H9 (cell line): ENCODE measurements at regions not wholly inside any gene's neighbourhood (a gene's known extent, or its start where the extent isn't known, plus 50 kb on each side); places are given as distances from the start of the nearest gene placed in this dataset.

Source experiments
- DNase-seq: peaks from one replicate; pipeline ENCODE4 v3.0.0-alpha.2; 2017
- H2AFZ ChIP-seq: one replicate; pipeline ENCODE4 v1.6.1; 2013; ENCODE audit warnings: mild to moderate bottlenecking, low read length, control low read depth, moderate library complexity
- H2AK5ac ChIP-seq: 2 replicates; pipeline ENCODE4 v1.6.1; 2013; ENCODE audit warnings: low read length, control low read depth, mixed read lengths; ENCODE audit not compliant: insufficient read length
- H2BK120ac ChIP-seq: one replicate; pipeline ENCODE4 v1.6.1; 2013; ENCODE audit warnings: low read depth, mild to moderate bottlenecking, low read length, control low read depth, inconsistent platforms; ENCODE audit not compliant: poor library complexity, severe bottlenecking
- H2BK12ac ChIP-seq: 2 replicates; pipeline ENCODE4 v1.6.1; 2013; ENCODE audit warnings: low read length, control low read depth, mixed read lengths, low read depth; ENCODE audit not compliant: insufficient read length
- H2BK15ac ChIP-seq: 2 replicates; pipeline ENCODE4 v1.6.1; 2013; ENCODE audit warnings: low read depth, low read length, control low read depth
- H2BK20ac ChIP-seq: one replicate; pipeline ENCODE4 v1.6.1; 2013; ENCODE audit warnings: low read depth, mild to moderate bottlenecking, low read length, control low read depth, inconsistent platforms; ENCODE audit not compliant: poor library complexity, severe bottlenecking
- H2BK5ac ChIP-seq: 2 replicates; pipeline ENCODE4 v1.6.1; 2013; ENCODE audit warnings: low read length, control low read depth, mixed read lengths; ENCODE audit not compliant: insufficient read length
- H3K14ac ChIP-seq: 2 replicates; pipeline ENCODE4 v1.6.1; 2013; ENCODE audit warnings: low read length, control low read depth; ENCODE audit not compliant: insufficient read depth
- H3K18ac ChIP-seq: 2 replicates; pipeline ENCODE4 v1.6.1; 2013; ENCODE audit warnings: low read depth, mild to moderate bottlenecking, mixed read lengths, low read length, control low read depth; ENCODE audit not compliant: insufficient read length
- H3K23ac ChIP-seq: 2 replicates; pipeline ENCODE4 v1.6.1; 2013; ENCODE audit warnings: low read length, control low read depth, mixed read lengths, low read depth; ENCODE audit not compliant: insufficient read length
- H3K23me2 ChIP-seq: 2 replicates; pipeline ENCODE4 v1.6.1; 2013; ENCODE audit warnings: low read depth, mild to moderate bottlenecking, mixed read lengths, low read length, control low read depth; ENCODE audit not compliant: insufficient read length, poor library complexity, severe bottlenecking
- H3K27ac ChIP-seq: 2 replicates; pipeline ENCODE4 v1.5.1; 2013; ENCODE audit warnings: low read length, control low read depth, mixed read lengths, low read depth; ENCODE audit not compliant: insufficient read length
- H3K27me3 ChIP-seq: 2 replicates; pipeline ENCODE4 v1.6.1; 2013; ENCODE audit warnings: low read length, control low read depth, inconsistent platforms; ENCODE audit not compliant: insufficient read depth
- H3K4ac ChIP-seq: 2 replicates; pipeline ENCODE4 v1.6.1; 2013; ENCODE audit warnings: low read depth, mild to moderate bottlenecking, control low read depth, inconsistent platforms, low read length, moderate library complexity
- H3K4me1 ChIP-seq: 2 replicates; pipeline ENCODE4 v1.6.1; 2013; ENCODE audit warnings: low read length, control low read depth, inconsistent platforms; ENCODE audit not compliant: insufficient read depth
- H3K4me2 ChIP-seq: 2 replicates; pipeline ENCODE4 v1.6.1; 2013; ENCODE audit warnings: low read length, control low read depth, mixed read lengths; ENCODE audit not compliant: insufficient read length, insufficient read depth
- H3K56ac ChIP-seq: 2 replicates; pipeline ENCODE4 v1.6.1; 2013; ENCODE audit warnings: low read depth, mild to moderate bottlenecking, mixed read lengths, low read length, control low read depth; ENCODE audit not compliant: insufficient read length
- H3K79me1 ChIP-seq: 2 replicates; pipeline ENCODE4 v1.6.1; 2013; ENCODE audit warnings: low read depth, mild to moderate bottlenecking, moderate library complexity, low read length, control low read depth, inconsistent platforms; ENCODE audit not compliant: insufficient read depth, poor library complexity, severe bottlenecking
- H3K79me2 ChIP-seq: 2 replicates; pipeline ENCODE4 v1.6.1; 2013; ENCODE audit warnings: low read length, control low read depth, inconsistent platforms; ENCODE audit not compliant: insufficient read depth
- H3K9ac ChIP-seq: 2 replicates; pipeline ENCODE4 v1.6.1; 2013; ENCODE audit warnings: low read length, control low read depth, mixed read lengths; ENCODE audit not compliant: insufficient read length; ENCODE audit errors: extremely low read depth
- H3K9me3 ChIP-seq: one replicate; pipeline ENCODE4 v1.6.1; 2013; ENCODE audit warnings: low read depth, low read length, inconsistent platforms; ENCODE audit not compliant: control insufficient read depth
- H3T11ph ChIP-seq: one replicate; pipeline ENCODE4 v1.6.1; 2013; ENCODE audit warnings: mild to moderate bottlenecking, low read length, control low read depth, inconsistent platforms
- H4K20me1 ChIP-seq: one replicate; pipeline ENCODE4 v1.6.1; 2013; ENCODE audit not compliant: control insufficient read depth, insufficient read length, insufficient read depth
- H4K5ac ChIP-seq: 2 replicates; pipeline ENCODE4 v1.6.1; 2013; ENCODE audit warnings: low read depth, mild to moderate bottlenecking, mixed read lengths, low read length, control low read depth; ENCODE audit not compliant: insufficient read length
- H4K8ac ChIP-seq: replicated peaks from 2 replicates; pipeline ENCODE4 v1.6.1; 2013; ENCODE audit warnings: low read length, control low read depth, mixed read lengths, low read depth; ENCODE audit not compliant: insufficient read length
- H4K91ac ChIP-seq: 2 replicates; pipeline ENCODE4 v1.6.1; 2013; ENCODE audit warnings: low read depth, mild to moderate bottlenecking, moderate library complexity, mixed read lengths, low read length, control low read depth; ENCODE audit not compliant: insufficient read length
- H3K27ac Mint-ChIP-seq, 3 experiments: 2 replicates in 2 of 3; 3 replicates in 1 of 3; pipeline ENCODE4 v1.8.0; 2020 to 2021; ENCODE audit warnings: mixed read lengths in 3 of 3, mild to moderate bottlenecking in 1 of 3, moderate library complexity in 1 of 3
- H3K27me3 Mint-ChIP-seq: 2 replicates; pipeline ENCODE4 v1.8.0; 2021; ENCODE audit warnings: low read depth, mild to moderate bottlenecking, moderate library complexity, mixed read lengths
- H3K36me3 Mint-ChIP-seq, 3 experiments: 2 replicates in 2 of 3; 3 replicates in 1 of 3; pipeline ENCODE4 v1.8.0; 2020 to 2021; ENCODE audit warnings: low read depth in 3 of 3, mixed read lengths in 3 of 3; ENCODE audit not compliant: insufficient read depth in 1 of 3
- H3K4me1 Mint-ChIP-seq, 2 experiments: 2 replicates each; pipeline ENCODE4 v1.8.0; 2020; ENCODE audit warnings: mixed read lengths in 2 of 2
- H3K4me3 Mint-ChIP-seq, 2 experiments: 2 replicates in 1 of 2; 3 replicates in 1 of 2; pipeline ENCODE4 v1.8.0; 2020 to 2021; ENCODE audit warnings: mild to moderate bottlenecking in 2 of 2, mixed read lengths in 2 of 2, moderate library complexity in 1 of 2
- H3K9me3 Mint-ChIP-seq, 2 experiments: 2 replicates in 1 of 2; 3 replicates in 1 of 2; pipeline ENCODE4 v1.8.0; 2020; ENCODE audit warnings: mild to moderate bottlenecking in 2 of 2, mixed read lengths in 2 of 2, moderate library complexity in 1 of 2
- CTCF ChIP-seq: fragments of 200-600 bp; sonication (generic); conservative IDR thresholded peaks from 3 replicates; pipeline ENCODE4 v1.8.0; 2021; ENCODE audit warnings: antibody characterized with exemption, mild to moderate bottlenecking
- WGBS: extraction: QIAGEN DNeasy Blood & Tissue Kit; methylation state at CpG from one replicate; pipeline ENCODE4 v1.1.7; 2013; ENCODE audit warnings: missing lambda C conversion rate, low lambda C conversion rate, mixed read lengths; ENCODE audit not compliant: insufficient read length; ENCODE audit errors: extremely low coverage; 5-methylcytosine and 5-hydroxymethylcytosine counted together

- H2BK12ac ChIP-seq = no peak overlapping the region
- Mint-ChIP-seq H3K4me3 (no peak overlapping the region), H3K36me3 (no peaks in the 10 kb centered on the region), H3K27ac (no peak overlapping the region), H3K27me3 (peaks cover 12% of the 10 kb centered on the region), H3K9me3 (no peaks in the 10 kb centered on the region), H3K4me1 (0 out of 4 replicates have a peak, but pooled peaks cover 0 to 2% of the 10 kb centered on the region in 2 experiments)
- TF ChIP-seq CTCF = no peak
- H3K27me3 ChIP-seq = no peaks in the 10 kb centered on the region; the same call in 1 of the 2 replicates
- H4K5ac ChIP-seq = no peak overlapping the region
- no peak overlapping the region for H3K23ac ChIP-seq
- H3K79me2 ChIP-seq = no peaks in the 10 kb centered on the region
- H3T11ph ChIP-seq = no peak overlapping the region
- H2BK5ac ChIP-seq = no peak overlapping the region
- H3K27ac ChIP-seq = no peak overlapping the region
- no peak overlapping the region for H3K56ac ChIP-seq
- no peak overlapping the region for H2BK20ac ChIP-seq
- no peaks in the 10 kb centered on the region for H3K9me3 ChIP-seq
- no CpG with 5 or more reads among the region's 5 CpGs for WGBS
- H4K8ac ChIP-seq = no peak overlapping the region
- H2AFZ ChIP-seq = no peak overlapping the region
- H2BK15ac ChIP-seq = no peak overlapping the region
- no peak for DNase-seq
- no peaks in the 10 kb centered on the region for H3K79me1 ChIP-seq
- H3K14ac ChIP-seq = no peak overlapping the region; the same call in 1 of the 2 replicates
- H3K9ac ChIP-seq = no peak overlapping the region
- no peaks in the 10 kb centered on the region for H3K4me1 ChIP-seq
- H3K18ac ChIP-seq = no peak overlapping the region
- H2BK120ac ChIP-seq = no peak overlapping the region
- no peak overlapping the region for H2AK5ac ChIP-seq
- H3K4ac ChIP-seq = no peak overlapping the region
- no peak overlapping the region for H3K4me2 ChIP-seq
- H4K20me1 ChIP-seq = no peaks in the 10 kb centered on the region
- no peaks in the 10 kb centered on the region for H3K23me2 ChIP-seq
- no peak overlapping the region for H4K91ac ChIP-seq
Observed at GRCh38 chr7:142645777-142646176, 103.5 kb upstream of the PRSS1 start.
